ENCODE measurements at regions not wholly inside any gene's neighbourhood (a gene's known extent, or its start where the extent isn't known, plus 50 kb on each side); places are given as distances from the start of the nearest gene placed in this dataset.

DNA sequence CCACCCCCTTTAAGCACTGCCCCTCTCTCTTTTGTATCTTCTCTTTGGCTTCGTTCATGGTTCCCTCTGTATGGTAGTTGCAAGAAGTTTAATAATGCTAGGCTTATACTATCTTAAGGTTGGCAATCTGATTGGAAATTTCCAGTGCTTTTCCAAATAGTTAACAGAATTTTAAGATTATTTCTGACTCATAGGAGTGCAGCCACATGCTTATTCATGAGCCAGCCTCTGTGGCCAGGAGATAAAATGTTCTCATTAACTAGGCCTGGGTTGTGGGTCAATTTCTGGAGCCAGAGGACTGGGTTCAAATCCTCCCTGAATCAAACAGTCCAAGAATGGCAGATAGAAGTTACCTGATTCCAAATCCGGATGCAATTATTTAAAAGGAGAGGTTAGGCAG is 103.1 kb downstream of the ATP6V1G3 start:
- Histone ChIP-seq H3K27ac (ENCODE audit: low read depth, low read length, poor library complexity, severe bottlenecking) (no peak overlapping the region), H3K4me1 (ENCODE audit: insufficient read depth, low read length, poor library complexity, severe bottlenecking) (no peaks in the 10 kb centered on the region), H3K4me3 (ENCODE audit: low read depth, low read length, poor library complexity, severe bottlenecking) (no peak overlapping the region), H3K36me3 (ENCODE audit: insufficient read depth, low read length, poor library complexity, severe bottlenecking) (no peaks in the 10 kb centered on the region), H3K27me3 (replicated peaks; ENCODE audit: insufficient read depth, low read depth, low read length, poor library complexity) (no peaks in the 10 kb centered on the region), H3K9me3 (ENCODE audit: low read depth, low read length, poor library complexity, severe bottlenecking) (no peaks in the 10 kb centered on the region)
- DNase-seq (ENCODE audit: low spot score) = no peak
- intact Hi-C loops (cut with micrococcal nuclease; ENCODE audit: unreplicated experiment) = no loop called here
- BruUV-seq (replicated peaks) = no TSS peak
- ChIA-PET CTCF (no interaction called here), POLR2A (ENCODE audit: low non-redundant PET) (no interaction called here)
- TF ChIP-seq, protein P1, sequence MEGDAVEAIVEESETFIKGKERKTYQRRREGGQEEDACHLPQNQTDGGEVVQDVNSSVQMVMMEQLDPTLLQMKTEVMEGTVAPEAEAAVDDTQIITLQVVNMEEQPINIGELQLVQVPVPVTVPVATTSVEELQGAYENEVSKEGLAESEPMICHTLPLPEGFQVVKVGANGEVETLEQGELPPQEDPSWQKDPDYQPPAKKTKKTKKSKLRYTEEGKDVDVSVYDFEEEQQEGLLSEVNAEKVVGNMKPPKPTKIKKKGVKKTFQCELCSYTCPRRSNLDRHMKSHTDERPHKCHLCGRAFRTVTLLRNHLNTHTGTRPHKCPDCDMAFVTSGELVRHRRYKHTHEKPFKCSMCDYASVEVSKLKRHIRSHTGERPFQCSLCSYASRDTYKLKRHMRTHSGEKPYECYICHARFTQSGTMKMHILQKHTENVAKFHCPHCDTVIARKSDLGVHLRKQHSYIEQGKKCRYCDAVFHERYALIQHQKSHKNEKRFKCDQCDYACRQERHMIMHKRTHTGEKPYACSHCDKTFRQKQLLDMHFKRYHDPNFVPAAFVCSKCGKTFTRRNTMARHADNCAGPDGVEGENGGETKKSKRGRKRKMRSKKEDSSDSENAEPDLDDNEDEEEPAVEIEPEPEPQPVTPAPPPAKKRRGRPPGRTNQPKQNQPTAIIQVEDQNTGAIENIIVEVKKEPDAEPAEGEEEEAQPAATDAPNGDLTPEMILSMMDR (conservative IDR thresholded peaks at IDR 0.05; ENCODE audit: low read depth, low read length) = no peak
- no peak for TF ChIP-seq EZH2 (IDR thresholded peaks at IDR 0.05; ENCODE audit: borderline replicate concordance, low read depth, low read length, poor library complexity, severe bottlenecking)

DNA sequence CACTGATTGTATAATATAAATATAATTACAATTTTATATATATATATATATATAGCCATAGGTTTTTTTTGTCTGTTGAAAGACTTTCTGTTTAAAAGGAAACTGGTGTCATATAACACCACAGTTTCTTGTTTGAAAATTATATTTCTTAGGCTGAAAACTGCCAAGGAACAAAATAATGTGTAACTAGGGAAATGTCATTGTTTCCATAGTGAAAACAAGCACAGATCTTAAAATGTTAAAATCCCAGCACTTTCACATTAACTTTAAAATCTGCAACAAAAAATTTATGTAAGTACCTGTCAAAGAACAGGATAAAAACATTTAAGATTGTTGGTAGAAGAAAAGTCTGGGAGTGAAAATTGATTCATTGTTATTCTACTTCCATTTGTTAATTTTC is 104.2 kb downstream of the ATP6V1G3 start:
- Histone ChIP-seq H3K9me3 (ENCODE audit: low read depth, low read length, poor library complexity, severe bottlenecking) (peaks cover 5% of the 10 kb centered on the region), H3K4me1 (ENCODE audit: insufficient read depth, low read length, poor library complexity, severe bottlenecking) (no peaks in the 10 kb centered on the region), H3K27ac (ENCODE audit: low read depth, low read length, poor library complexity, severe bottlenecking) (no peak overlapping the region), H3K27me3 (replicated peaks; ENCODE audit: insufficient read depth, low read depth, low read length, poor library complexity) (no peaks in the 10 kb centered on the region), H3K4me3 (ENCODE audit: low read depth, low read length, poor library complexity, severe bottlenecking) (no peak overlapping the region), H3K36me3 (ENCODE audit: insufficient read depth, low read length, poor library complexity, severe bottlenecking) (no peaks in the 10 kb centered on the region)
- no peak for TF ChIP-seq EZH2 (IDR thresholded peaks at IDR 0.05; ENCODE audit: borderline replicate concordance, low read depth, low read length, poor library complexity, severe bottlenecking)
- TF ChIP-seq, protein P1 (conservative IDR thresholded peaks at IDR 0.05; ENCODE audit: low read depth, low read length) = no peak
- intact Hi-C loops (cut with micrococcal nuclease; ENCODE audit: unreplicated experiment) = no loop called here
- no peak for DNase-seq (ENCODE audit: low spot score)
- POLR2A ChIA-PET (ENCODE audit: low non-redundant PET) = no interaction called here
- no TSS peak for BruUV-seq (replicated peaks)
- CTCF ChIA-PET = no interaction called here

DNA sequence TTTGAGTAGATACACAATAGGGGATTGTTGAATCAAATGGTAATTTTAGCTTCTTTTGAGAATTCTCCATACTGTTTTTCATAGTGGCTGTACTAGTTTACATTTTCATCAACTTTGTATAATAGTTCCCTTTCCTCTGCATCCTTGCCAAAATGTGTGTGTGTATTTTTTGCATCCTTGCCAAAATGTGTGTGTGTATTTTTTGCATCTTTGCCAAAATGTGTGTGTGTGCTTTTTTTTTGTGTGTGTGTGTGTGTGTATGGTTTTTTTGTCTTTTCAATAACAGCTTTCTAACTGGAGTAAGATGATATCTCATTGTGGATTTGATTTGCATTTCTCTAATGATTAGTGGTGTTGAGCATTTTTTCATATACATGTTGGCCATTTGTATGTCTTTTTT is 105.4 kb downstream of the ATP6V1G3 start:
- no peaks in the 10 kb centered on the region for H3K4me1 ChIP-seq (ENCODE audit: insufficient read depth, low read length, poor library complexity, severe bottlenecking)
- BruUV-seq (replicated peaks) = no TSS peak
- no peaks in the 10 kb centered on the region for H3K36me3 ChIP-seq (ENCODE audit: insufficient read depth, low read length, poor library complexity, severe bottlenecking)
- intact Hi-C loops (cut with micrococcal nuclease; ENCODE audit: unreplicated experiment) = no loop called here
- no peak for TF ChIP-seq EZH2 (IDR thresholded peaks at IDR 0.05; ENCODE audit: borderline replicate concordance, low read depth, low read length, poor library complexity, severe bottlenecking)
- TF ChIP-seq, protein P1 (conservative IDR thresholded peaks at IDR 0.05; ENCODE audit: low read depth, low read length) = no peak
- CTCF ChIA-PET = no interaction called here
- H3K27ac ChIP-seq (ENCODE audit: low read depth, low read length, poor library complexity, severe bottlenecking) = no peak overlapping the region
- H3K27me3 ChIP-seq (replicated peaks; ENCODE audit: insufficient read depth, low read depth, low read length, poor library complexity) = no peaks in the 10 kb centered on the region
- peaks cover 8% of the 10 kb centered on the region for H3K9me3 ChIP-seq (ENCODE audit: low read depth, low read length, poor library complexity, severe bottlenecking)
- POLR2A ChIA-PET (ENCODE audit: low non-redundant PET) = no interaction called here
- no peak overlapping the region for H3K4me3 ChIP-seq (ENCODE audit: low read depth, low read length, poor library complexity, severe bottlenecking)
- DNase-seq (ENCODE audit: low spot score) = no peak
